VCaP (cell line): ENCODE measurements at regions not wholly inside any gene's neighbourhood (a gene's known extent, or its start where the extent isn't known, plus 50 kb on each side); places are given as distances from the start of the nearest gene placed in this dataset.

Experiments
- H3K27ac ChIP-seq: fragments of 450-650 bp; 2 replicates; pipeline ENCODE4 v1.5.1; 2017
- CTCF ChIP-seq: fragments of 450-650 bp; conservative IDR thresholded peaks from 2 replicates; pipeline ENCODE4 v1.5.1; 2017; ENCODE audit warnings: mild to moderate bottlenecking, moderate library complexity

GRCh38 chr4:146076081-146076480 is 99.4 kb upstream of the LSM6 start:
- TF ChIP-seq CTCF: no peak

GRCh38 chr4:146073517-146073916 is 102.0 kb upstream of the LSM6 start:
- H3K27ac ChIP-seq: no peak overlapping the region
- no peak for TF ChIP-seq CTCF

More at GRCh38 chr4:146076081-146076480, 99.4 kb upstream of the LSM6 start:
- no peak overlapping the region for H3K27ac ChIP-seq

- H3K27ac ChIP-seq: no peak overlapping the region
- no peak for TF ChIP-seq CTCF
Observed at GRCh38 chr4:146072376-146072775, 103.1 kb upstream of the LSM6 start.

GRCh38 chr4:146071390-146071789 is 104.1 kb upstream of the LSM6 start:
- TF ChIP-seq CTCF: no peak
- H3K27ac ChIP-seq: no peak overlapping the region

GRCh38 chr4:146063143-146063542 is 112.4 kb upstream of the LSM6 start:
- no peak overlapping the region for H3K27ac ChIP-seq

GRCh38 chr4:146062340-146062739 is 113.2 kb upstream of the LSM6 start:
- H3K27ac ChIP-seq: no peak overlapping the region
- no peak for TF ChIP-seq CTCF

More at GRCh38 chr4:146063143-146063542, 112.4 kb upstream of the LSM6 start:
- no peak for TF ChIP-seq CTCF

GRCh38 chr4:146061610-146062334 is 113.7 kb upstream of the LSM6 start:
- H3K27ac ChIP-seq: no peak overlapping the region

More at GRCh38 chr4:146061610-146062334, 113.7 kb upstream of the LSM6 start:
- no peak for TF ChIP-seq CTCF
